ENCODE measurements at regions not wholly inside any gene's neighbourhood (a gene's known extent, or its start where the extent isn't known, plus 50 kb on each side); places are given as distances from the start of the nearest gene placed in this dataset.
"Not testable (repeated sequence)": the region's sequence is repeated elsewhere in the genome, so short reads cannot be mapped to it uniquely, and the experiment has no call there.

DNA sequence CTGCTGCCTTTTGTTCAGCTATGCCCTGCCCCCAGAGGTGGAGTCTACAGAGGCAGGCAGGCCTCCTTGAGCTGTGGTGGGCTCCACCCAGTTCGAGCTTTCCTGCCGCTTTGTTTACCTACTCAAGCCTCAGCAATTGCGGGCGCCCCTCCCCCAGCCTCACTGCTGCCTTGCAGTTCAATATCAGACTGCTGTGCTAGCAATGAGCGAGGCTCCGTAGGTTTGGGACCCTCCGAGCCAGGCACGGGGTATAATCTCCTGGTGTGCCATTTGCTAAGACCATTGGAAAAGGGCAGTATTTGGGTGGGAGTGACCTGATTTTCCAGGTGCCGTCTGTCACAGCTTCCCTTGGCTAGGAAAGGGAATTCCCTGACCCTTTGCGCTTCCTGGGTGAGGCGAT is 51.9 kb downstream of the DIPK2A start:
- not testable (repeated sequence) for DNase-seq

DNA sequence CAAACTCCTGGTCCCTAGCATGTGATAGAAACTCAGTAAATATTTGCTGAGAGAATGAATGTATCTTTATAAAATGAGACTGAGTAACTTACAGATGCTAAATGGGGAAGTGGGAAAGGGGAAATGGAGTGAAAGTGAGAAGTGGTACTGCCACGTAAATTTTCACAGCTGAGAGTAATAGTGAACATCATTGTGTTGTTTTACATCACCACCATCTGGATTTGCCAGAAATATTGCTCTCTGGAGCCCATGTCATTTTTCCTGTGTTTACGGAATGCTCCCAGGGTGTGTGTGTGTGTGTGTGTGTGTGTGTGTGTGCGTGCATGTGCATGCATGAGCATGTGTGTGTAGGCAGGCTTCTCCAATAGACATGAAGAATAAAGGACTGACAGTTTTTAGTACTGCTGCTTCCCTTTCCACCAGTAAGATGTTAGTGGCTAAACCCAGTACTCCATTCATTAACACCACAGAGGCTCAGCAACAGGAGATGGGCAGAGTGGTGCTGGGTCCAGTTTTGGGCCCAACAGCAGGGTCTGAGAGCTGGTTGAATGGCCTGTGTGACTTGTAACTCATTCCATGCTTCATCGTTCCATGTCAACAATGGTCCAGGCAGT is 57.3 kb downstream of the DIPK2A start:
- no peak for DNase-seq

DNA sequence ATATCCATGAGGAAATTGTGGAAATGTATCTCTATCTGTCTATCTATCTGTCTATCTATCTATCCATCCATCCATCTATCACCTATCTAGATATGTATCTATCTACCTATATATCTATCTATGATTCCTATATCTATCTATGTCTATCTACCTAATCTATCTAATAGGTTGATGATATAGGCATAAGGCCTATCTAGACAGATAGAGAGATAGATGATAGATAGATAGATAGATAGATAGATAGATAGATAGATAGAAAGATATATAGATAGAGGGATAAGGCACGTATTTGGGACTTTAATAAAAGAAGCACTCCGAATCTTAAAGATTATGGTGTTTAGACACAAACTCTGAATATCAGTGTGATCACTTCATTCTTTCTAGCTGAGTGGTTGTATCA is 58.1 kb downstream of the DIPK2A start:
- DNase-seq = no peak

DNA sequence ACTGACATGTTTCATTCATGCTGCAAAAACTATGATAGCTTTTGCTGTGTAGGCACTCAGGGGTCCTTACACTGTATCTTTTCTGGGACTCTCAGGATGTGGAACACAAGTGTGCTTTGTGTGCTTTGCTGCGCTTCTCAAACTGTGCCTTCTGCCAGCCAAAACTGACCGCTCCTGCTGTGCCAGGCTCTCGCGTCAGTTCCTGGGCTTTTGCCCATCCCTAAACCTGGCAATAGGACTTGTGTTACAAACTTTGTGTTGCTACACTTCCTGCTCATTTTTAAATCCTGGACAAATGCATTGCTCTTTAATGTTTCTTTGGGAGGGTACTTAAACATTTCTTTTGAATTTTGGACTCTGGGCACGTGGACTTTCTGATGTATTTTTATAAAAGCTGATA is 60.3 kb downstream of the DIPK2A start:
- no peak for DNase-seq

DNA sequence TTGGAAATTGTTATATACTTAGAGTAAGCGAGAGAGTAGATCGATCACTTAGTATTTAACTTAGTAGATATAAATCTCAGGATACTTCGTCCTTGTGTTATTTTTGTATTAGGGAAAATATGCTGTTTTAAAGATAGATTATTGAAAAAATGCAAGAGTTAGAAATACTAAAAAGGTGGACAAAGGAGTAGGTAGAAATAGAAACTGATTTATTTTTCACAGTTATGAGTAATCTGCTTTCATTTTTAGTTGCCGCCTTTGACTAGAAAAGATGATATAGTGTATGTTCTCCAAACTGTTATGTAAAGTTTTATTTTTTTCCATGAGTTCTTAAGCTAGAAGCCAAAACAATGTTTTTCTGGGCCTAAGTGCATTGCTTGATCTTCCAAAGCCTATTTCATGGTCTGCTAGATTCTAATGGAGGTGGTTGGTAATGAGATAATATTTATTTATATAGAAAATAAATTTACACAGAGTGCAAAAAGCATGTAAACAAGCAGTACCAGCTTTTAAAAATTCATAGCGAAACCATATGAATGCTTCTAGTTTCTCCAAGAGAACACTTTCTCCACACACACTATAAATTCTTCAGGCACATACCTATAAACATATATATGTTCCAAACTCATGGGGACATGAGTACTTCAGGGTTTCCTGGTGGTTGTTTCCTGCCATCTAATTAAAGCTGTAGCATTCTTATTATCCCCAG is 61.1 kb downstream of the DIPK2A start:
- DNase-seq = no peak

DNA sequence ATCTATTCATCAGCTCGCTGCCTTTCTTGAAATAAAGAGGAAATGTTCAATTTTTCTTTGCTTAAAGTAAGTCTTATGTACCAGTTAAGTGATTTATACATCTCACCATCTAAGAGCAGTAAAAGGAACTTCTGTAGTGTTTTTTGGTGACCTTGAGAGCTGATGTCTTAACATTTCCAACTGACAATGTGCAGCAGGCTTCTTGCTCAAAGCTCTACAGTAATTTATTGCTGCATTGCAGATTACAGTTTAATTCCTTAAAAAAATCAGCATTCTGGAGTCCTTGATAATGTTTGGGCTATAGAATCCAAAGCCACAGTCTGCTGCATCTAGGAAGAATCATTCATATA is 61.6 kb downstream of the DIPK2A start:
- no peak for DNase-seq

DNA sequence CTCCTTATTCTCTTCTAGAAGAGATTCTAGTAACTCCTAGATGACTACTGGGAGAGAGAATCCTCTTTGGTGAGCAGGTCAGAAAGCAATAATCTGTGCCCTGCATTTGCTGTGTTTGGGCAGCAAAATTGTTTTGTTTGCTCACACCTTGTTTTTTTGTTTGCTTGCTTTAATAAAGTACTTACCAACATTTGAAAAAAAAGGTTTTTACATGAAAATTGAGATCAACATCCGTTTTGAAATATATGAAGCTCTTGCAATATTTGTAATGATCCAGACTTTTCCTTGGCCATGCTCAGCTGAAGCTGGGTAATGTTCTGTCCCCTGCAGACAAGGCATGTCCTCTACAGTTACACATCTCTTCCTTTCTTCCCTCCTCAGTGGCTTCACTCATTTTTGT is 62.2 kb downstream of the DIPK2A start:
- DNase-seq = no peak

DNA sequence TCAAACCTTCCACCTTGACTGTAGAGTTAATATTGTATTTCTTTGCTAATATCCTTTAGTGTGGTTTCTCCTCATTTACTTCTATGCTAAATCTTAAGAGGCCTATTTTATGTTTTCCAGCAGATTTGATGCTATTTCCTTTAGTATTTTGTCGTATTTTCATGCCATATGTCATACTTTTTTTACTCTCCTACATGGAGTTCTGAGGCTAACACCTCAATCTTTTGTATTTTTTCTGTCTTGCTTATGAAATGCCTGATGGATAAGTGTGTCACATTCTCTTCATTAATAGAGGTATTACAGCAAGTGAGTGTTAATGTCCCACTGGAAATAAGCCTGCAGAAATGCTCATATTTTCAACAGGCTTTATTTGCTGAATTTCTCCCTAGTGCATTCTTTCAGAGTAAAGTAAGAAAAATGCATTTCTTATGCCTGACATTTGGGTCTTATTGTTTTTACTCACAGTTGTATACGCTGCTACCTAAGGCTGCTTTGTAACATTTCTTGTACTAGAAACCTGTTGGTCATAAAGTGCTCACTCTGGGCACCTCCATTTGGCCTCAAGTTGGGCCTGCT is 63.2 kb downstream of the DIPK2A start:
- no peak for DNase-seq

DNA sequence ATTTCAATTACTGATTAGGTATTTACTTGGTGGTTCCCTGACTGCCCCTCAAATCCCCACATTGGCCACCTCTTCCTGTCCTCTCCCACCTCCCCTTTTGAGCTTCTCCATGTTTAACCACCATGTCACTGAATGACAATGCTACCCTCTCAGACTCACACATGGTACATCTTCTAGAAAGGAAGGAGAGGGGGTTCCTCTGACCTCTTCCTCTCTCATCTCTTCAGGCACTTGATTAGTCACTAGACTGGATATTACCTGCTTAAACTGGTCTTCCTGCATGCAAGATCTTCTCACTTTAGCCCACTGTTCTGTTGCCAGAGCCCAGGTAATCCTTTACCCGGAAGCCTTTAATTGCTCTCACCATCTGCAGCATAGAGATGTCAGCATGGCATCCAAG is 64.9 kb downstream of the DIPK2A start:
- DNase-seq = no peak

DNA sequence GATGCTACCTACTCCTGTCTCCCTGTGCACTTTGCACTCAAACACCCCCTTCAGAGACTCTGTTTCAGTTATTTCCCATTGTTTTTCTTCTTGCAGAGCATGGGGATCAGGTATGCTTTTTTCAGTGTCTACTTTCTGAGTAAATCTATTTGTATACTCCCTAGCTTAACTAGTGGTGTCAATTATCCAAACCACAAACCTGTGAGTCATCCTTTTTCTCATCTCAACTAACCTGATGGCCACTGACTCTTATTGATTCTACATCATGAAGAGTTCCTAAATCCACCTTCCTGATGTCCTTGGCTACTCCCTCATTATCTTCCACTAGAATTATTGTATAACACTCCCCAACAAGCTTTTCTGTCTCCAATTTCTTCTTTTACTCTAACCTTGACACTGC is 68.0 kb downstream of the DIPK2A start:
- no peak for DNase-seq

DNA sequence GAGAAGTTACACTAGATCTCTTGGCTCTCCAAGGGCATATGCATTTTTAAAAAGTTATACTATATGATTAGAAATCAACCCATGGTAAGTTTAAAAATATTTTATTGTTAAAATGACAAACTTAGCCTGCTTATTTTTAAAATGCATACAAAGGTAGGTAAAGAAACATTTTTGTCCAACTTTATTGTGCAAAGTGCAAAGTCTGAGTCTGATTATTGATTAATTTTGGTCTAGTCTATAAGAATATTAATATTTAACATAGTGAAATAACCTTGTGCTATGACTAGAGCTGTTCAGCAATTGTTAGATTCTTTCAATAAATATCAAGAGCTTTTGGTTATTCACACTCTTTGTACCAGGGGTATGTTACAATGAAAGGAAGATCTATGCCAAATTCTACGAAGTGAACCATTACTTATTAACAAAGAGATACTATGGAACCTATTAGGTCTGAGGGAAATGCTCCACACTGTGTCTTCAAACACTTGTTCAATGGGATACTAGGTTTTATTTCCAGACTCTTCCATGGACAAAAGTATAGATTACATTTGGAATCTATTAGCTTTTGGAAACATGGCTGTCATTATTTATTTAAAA is 70.4 kb downstream of the DIPK2A start:
- no peak for DNase-seq

DNA sequence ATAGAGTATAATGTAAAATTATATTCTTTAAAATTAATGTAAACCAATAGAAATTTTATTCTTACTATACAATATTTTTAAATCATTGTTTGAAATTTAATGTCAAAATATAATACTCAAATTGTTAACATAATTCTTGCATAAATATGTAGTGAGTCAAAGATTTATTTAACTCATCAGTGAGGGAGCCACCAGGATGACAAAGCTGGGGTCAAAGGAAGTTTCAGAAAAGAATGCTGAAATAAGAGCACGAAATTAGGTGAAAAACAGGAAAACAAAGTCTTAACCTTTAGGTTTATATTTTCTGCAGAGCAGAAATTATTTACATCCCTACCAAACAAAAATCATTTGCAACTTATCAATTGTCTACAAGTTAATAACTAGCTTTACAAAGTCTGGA is 74.1 kb downstream of the DIPK2A start:
- DNase-seq = peak; percentile 33

DNA sequence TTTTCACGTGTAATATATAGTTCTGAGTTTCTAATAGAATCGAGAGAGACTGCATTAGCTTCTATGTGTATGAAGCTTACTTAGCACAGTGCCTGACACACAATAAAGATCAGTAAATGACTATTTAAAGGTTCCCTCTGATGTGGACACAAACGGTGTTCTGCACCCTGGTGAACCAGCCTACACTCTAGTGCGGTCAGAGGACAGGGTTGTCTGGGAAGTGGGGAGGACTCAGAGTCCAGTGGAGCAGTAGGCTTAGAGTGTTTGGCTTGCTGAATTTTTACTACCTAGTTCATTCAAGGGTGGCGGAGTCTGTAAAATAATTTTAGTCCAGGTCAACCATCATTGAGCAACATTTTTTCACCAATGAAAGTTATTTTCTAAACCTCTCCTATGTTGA is 77.8 kb downstream of the DIPK2A start:
- no peak for DNase-seq

DNA sequence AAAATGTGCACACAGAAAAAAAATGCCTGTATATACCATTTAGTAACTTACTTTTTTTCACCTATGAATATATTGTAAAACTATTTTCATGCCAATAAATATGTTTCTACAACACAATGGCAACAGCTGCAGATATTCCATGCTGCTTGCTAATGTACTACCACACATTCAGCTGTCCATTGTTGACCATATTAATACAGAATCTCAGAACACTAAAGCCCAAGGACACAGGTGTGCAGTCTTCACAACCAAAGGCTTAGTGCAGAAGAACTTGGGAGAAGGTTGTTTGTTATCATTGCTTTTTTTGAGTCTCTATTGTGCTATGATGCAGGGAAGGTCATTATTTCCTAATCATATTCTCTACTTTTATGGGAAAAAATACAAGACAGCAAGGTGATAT is 79.6 kb downstream of the DIPK2A start:
- no peak for DNase-seq

DNA sequence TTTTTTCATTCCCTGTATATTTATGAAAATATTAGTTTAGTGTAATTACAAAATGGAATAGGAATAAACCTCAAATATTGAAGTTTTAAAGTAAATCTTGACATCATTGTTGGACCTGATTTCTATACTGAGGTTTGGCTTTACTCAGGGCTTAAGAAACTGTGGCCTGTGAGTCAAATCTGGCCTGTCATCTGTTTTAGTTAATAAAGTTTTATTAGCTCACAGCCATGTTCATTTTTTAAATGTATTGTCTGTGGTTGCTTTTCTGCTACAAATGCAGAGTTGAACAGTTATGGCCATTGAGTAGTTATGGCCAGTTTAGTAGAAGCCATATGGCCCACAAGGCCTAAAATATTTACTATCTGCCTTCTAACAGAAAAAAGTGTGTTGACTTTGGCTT is 80.7 kb downstream of the DIPK2A start:
- DNase-seq = no peak

DNA sequence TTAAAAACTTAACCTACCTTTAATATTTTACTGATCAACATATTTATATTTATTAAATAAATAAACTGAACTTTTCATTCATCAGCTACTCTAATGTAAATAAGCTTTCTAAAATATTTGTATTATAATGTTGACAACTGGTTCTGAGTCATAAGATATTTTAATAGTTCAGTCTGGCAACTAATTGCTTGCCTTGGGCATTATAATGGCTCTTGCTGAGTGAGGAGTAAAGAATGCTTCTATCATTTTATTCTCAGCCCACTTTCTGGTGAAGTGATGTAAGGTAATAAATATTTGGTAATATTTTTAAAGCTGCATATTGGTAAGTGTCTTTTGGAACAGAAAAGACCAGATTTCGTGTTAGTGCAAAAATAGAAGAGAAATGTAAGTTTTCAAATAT is 81.5 kb downstream of the DIPK2A start:
- DNase-seq = peak; percentile 79

DNA sequence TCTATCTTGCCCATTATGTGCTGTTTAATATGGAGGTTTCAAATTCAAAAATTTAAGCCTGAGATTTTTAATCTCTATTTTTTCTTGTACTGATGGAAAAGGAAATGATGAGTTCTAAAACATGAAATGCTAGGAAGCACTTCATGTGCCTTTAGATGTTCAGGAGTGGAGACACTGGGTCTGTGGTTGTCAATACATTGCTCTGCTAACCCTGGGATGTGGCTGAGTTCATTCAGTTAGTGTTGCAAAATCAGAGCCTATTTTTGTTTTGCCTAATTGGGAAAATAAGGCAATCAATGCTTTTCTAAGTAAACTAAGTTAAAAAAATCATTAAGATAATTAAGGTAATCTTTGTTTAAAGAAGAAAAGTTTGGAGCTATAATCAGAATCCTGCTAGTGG is 83.1 kb downstream of the DIPK2A start:
- no peak for DNase-seq

DNA sequence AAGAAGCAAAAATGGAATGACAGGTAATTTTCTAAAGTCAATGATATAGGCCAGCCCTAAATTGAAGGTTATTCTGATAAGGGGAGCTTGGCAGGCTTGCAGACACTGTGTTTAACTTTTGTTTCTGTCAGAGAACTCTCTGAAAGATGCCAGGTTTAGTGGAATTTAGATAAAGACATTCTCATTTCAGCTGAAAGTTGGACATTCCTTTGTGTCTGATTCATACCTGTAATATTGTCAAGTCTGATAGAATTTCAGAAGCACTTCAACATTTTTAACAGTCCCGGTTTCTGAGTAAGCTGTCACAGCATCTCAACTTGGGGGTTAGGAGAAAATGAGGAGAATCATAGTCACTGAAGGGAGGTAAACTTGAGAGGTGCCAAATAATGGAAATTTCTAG is 84.0 kb downstream of the DIPK2A start:
- DNase-seq = peak; percentile 75

DNA sequence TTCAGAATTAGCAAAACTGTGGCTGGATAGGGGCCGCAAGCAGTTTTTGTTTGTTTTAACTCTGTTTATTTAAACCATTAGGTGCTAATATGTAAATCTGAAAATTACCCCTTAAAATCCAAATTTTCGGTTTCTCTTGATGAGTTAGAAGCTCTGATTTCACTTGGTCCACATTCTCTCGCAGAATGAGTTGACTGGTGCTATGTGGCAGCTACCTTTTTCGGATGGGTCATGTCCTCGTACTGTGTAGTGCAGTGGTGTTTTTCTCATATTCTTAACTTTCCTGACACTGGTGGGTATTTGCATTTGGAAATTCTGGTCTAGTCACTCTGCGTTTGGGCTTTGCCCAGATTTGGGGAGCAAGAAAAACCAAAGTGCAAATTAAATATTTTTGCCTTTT is 87.1 kb downstream of the DIPK2A start:
- no peak for DNase-seq

DNA sequence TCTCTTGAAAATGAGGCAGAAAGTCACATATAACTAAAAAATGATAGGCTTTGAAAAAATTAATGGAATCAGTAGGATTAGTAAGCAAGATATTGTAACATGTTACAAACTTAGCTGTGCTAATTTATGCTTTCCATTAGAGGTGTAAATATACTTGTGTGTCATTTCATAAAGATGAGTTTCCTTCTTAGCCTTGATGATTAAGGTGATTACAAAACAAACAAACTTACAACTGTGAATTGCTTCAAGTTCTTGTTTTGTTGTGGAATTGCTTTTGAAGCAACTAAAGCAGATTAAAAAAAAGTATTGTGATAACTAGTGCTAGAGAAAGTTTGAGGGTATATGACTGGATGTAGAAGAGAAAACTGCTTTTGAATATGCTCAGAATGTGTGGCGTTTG is 87.9 kb downstream of the DIPK2A start:
- no peak for DNase-seq

DNA sequence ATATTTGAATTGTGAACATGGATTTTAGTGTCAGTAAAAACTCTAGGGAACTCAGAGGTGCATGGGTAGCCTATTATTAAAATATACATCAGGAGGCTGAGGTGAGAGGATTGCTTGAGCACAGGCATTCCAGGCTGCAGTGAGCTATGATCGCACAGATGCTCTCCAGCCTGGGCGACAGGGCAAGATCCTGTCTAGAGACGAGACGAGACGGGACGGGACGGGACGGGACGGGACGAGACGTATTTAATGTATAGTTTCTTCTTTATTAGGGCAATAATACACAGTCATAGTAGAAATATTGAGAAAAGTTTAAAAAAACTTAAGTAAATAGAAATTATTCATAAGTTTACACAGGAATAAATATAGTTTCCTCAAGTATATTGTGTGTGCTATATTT is 89.3 kb downstream of the DIPK2A start:
- DNase-seq = no peak

DNA sequence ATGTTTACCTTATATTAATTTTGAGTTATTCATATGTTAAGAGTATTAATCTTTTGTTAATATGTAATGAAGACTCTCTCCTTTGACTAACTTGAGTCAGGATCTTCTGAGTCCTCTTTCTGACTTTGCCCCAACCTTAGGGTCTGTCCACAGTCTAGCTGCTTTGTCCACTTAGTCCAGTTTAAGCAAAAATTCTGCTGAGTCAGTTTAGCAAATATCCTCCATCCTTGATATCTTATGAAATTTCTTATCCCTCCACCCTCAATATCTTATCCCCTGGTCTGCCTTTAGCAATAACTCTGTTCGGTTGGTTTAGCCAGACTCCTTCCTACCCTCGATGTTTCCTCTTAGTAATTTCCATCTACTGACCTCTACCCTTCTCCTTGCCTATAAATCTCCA is 91.7 kb downstream of the DIPK2A start:
- no peak for DNase-seq

DNA sequence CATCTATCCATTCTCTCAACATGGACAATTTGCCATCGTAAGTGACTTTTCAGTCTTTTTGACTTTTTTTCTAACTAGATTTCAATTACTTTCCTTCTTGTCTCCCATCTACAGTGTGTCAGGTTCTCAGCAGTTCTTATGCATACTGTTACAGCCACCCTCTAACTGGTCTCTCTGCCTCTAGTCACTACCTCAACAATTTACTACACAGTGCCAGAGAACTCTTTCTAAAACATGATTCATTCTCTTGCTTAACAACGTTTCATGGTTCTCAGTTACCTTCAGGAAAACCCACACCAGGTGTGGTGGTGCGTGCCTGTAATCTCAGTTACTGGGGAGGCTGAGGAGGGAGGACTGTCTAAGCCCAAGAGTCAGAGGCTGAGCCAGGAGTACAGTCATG is 95.4 kb downstream of the DIPK2A start:
- no peak for DNase-seq

DNA sequence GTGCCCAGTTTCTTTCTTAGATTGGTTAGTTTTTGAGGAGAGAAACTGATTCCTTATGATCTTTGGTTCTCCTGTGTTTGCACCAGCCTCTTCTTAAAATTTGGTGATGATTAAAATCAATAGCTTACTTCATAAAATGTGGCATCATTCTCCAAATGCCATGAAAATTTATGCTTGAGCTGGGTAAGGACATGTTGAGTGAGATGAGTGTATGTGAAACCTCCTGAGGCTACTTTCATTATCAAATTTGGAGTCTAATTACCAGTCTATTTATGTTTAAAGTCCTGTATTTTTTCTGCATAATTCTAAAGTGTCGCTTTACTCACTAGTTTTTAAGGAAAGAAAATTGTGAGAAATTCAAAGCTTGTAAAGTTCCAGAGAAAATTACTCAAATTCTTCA is 102.1 kb downstream of the DIPK2A start:
- DNase-seq = no peak

Data from fibroblast of skin of back (primary cell).